HepG2 (cell line): ENCODE measurements at regions not wholly inside any gene's neighbourhood (a gene's known extent, or its start where the extent isn't known, plus 50 kb on each side); places are given as distances from the start of the nearest gene placed in this dataset.

Source experiments
- BRCA1 ChIP-seq: sonication (generic); formaldehyde crosslinking; IDR thresholded peaks from 2 replicates; pipeline ENCODE4 v1.4.0; 2020; ENCODE audit warnings: missing genetic modification reagents
- ESRRA ChIP-seq: sonication (generic); formaldehyde crosslinking; IDR thresholded peaks from 2 replicates; pipeline ENCODE4 v1.5.1; 2020; ENCODE audit warnings: mild to moderate bottlenecking, low read depth, missing genetic modification reagents
- HCFC1 ChIP-seq: fragments of 150-350 bp; IDR thresholded peaks from 2 replicates; pipeline ENCODE4 v1.6.1; 2014; ENCODE audit warnings: low read depth, low read length
- HMG20B ChIP-seq: conservative IDR thresholded peaks from 2 replicates; pipeline ENCODE4 v1.6.1; 2016; ENCODE audit warnings: missing genetic modification reagents, missing compliant biosample characterization
- IKZF4 ChIP-seq: sonication (generic); formaldehyde crosslinking; IDR thresholded peaks from 2 replicates; pipeline ENCODE4 v1.5.1; 2020; ENCODE audit warnings: borderline replicate concordance, mild to moderate bottlenecking, low read depth, missing genetic modification reagents; ENCODE audit errors: not compliant biosample characterization
- RBAK ChIP-seq: sonication (generic); formaldehyde crosslinking; IDR thresholded peaks from 2 replicates; pipeline ENCODE4 v1.5.1; 2020; ENCODE audit warnings: mild to moderate bottlenecking, missing genetic modification reagents
- RELA ChIP-seq: sonication (generic); formaldehyde crosslinking; IDR thresholded peaks from 2 replicates; pipeline ENCODE4 v1.4.0; 2020; ENCODE audit warnings: missing genetic modification reagents
- SNAPC2 ChIP-seq: sonication (generic); formaldehyde crosslinking; IDR thresholded peaks from 2 replicates; pipeline ENCODE4 v1.8.1; 2022; ENCODE audit warnings: mild to moderate bottlenecking, missing genetic modification reagents
- SNRNP70 ChIP-seq: fragments of 200-400 bp; formaldehyde crosslinking; IDR thresholded peaks from 2 replicates; pipeline ENCODE4 v1.6.1; 2017; ENCODE audit warnings: mild to moderate bottlenecking, low read depth, low read length, moderate library complexity
- TBL1XR1 ChIP-seq: fragments of 150-350 bp; IDR thresholded peaks from 2 replicates; pipeline ENCODE4 v1.6.1; 2014; ENCODE audit warnings: borderline replicate concordance, low read length; ENCODE audit not compliant: partially characterized antibody
- THAP9 ChIP-seq: sonication (generic); formaldehyde crosslinking; IDR thresholded peaks from 2 replicates; pipeline ENCODE4; 2020; ENCODE audit warnings: missing genetic modification reagents, mild to moderate bottlenecking, borderline replicate concordance
- ZBTB33 ChIP-seq: sonication (generic); formaldehyde crosslinking; IDR thresholded peaks from 2 replicates; pipeline ENCODE4 v1.4.0; 2020; ENCODE audit warnings: missing genetic modification reagents

- no peak for TF ChIP-seq BRCA1 (CRISPR knock-in tag)
- no peak for TF ChIP-seq HCFC1
- no peak for TF ChIP-seq HMG20B (CRISPR knock-in tag)
- TF ChIP-seq ZBTB33 = no peak
- TF ChIP-seq IKZF4 (CRISPR knock-in tag) = no peak
- TF ChIP-seq ESRRA (CRISPR knock-in tag) = no peak
- TF ChIP-seq THAP9 (CRISPR knock-in tag) = no peak
- no peak for TF ChIP-seq SNRNP70
- TF ChIP-seq RELA (CRISPR knock-in tag) = no peak
- no peak for TF ChIP-seq SNAPC2 (CRISPR knock-in tag)
- no peak for TF ChIP-seq RBAK (CRISPR knock-in tag)
- no peak for TF ChIP-seq TBL1XR1
Observed at GRCh38 chr6:111979633-111980032, 74.3 kb upstream of the CCN6 start.
